ENCODE measurements at regions not wholly inside any gene's neighbourhood (a gene's known extent, or its start where the extent isn't known, plus 50 kb on each side); places are given as distances from the start of the nearest gene placed in this dataset.

- no peak overlapping the region for H3K9ac ChIP-seq (ENCODE audit: low read depth in 1 of 2, low read length in 2 of 2)
- TF ChIP-seq JUND (IDR thresholded peaks at IDR 0.05), result no peak
- TF ChIP-seq, protein P1, sequence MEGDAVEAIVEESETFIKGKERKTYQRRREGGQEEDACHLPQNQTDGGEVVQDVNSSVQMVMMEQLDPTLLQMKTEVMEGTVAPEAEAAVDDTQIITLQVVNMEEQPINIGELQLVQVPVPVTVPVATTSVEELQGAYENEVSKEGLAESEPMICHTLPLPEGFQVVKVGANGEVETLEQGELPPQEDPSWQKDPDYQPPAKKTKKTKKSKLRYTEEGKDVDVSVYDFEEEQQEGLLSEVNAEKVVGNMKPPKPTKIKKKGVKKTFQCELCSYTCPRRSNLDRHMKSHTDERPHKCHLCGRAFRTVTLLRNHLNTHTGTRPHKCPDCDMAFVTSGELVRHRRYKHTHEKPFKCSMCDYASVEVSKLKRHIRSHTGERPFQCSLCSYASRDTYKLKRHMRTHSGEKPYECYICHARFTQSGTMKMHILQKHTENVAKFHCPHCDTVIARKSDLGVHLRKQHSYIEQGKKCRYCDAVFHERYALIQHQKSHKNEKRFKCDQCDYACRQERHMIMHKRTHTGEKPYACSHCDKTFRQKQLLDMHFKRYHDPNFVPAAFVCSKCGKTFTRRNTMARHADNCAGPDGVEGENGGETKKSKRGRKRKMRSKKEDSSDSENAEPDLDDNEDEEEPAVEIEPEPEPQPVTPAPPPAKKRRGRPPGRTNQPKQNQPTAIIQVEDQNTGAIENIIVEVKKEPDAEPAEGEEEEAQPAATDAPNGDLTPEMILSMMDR (IDR thresholded peaks at IDR 0.05; ENCODE audit: low read depth, low read length, missing input control), result no peak
- no peak for TF ChIP-seq FOXA1 (IDR thresholded peaks at IDR 0.05)
- TF ChIP-seq, protein P2, sequence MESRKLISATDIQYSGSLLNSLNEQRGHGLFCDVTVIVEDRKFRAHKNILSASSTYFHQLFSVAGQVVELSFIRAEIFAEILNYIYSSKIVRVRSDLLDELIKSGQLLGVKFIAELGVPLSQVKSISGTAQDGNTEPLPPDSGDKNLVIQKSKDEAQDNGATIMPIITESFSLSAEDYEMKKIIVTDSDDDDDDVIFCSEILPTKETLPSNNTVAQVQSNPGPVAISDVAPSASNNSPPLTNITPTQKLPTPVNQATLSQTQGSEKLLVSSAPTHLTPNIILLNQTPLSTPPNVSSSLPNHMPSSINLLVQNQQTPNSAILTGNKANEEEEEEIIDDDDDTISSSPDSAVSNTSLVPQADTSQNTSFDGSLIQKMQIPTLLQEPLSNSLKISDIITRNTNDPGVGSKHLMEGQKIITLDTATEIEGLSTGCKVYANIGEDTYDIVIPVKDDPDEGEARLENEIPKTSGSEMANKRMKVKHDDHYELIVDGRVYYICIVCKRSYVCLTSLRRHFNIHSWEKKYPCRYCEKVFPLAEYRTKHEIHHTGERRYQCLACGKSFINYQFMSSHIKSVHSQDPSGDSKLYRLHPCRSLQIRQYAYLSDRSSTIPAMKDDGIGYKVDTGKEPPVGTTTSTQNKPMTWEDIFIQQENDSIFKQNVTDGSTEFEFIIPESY (IDR thresholded peaks at IDR 0.05), result no peak
- no peak for TF ChIP-seq RXRA (IDR thresholded peaks at IDR 0.05)
- TF ChIP-seq EGR1 (IDR thresholded peaks at IDR 0.05; ENCODE audit: low read depth in 2 of 2), result no peak
- H3K36me3 ChIP-seq (ENCODE audit: control insufficient read depth in 4 of 4, insufficient read depth in 3 of 4, low read depth in 1 of 4, low read length in 3 of 4), result no peaks in the 10 kb centered on the region
- no peak overlapping the region for H3K27ac ChIP-seq (ENCODE audit: low read depth in 1 of 2, low read length in 2 of 2)
- 76% methylated on average over 2 of the region's 2 CpGs for WGBS
- DNase-seq (ENCODE audit: low spot score), result no peak
- no peaks in the 10 kb centered on the region for H3K9me3 ChIP-seq (ENCODE audit: control insufficient read depth in 4 of 4, low read length in 3 of 4)
- H3K4me1 ChIP-seq (ENCODE audit: control insufficient read depth in 4 of 4, insufficient read depth in 4 of 4, low read length in 3 of 4), result no peaks in the 10 kb centered on the region
- no peak overlapping the region for H3K4me3 ChIP-seq (ENCODE audit: low read depth in 1 of 3, low read length in 3 of 3)
- H3K27me3 ChIP-seq (ENCODE audit: control insufficient read depth in 4 of 4, insufficient read depth in 4 of 4, low read length in 3 of 4), result no peaks in the 10 kb centered on the region
Measured at GRCh38 chr6:112524071-112524470, 176.9 kb downstream of the RFPL4B start.

GRCh38 chr6:112525749-112526148 lies 178.6 kb downstream of the RFPL4B start:
- H3K9me3 ChIP-seq (ENCODE audit: control insufficient read depth in 4 of 4, low read length in 3 of 4), result no peaks in the 10 kb centered on the region
- WGBS, result 76% methylated on average over 1 of the region's 1 CpG
- no peak overlapping the region for H3K4me3 ChIP-seq (ENCODE audit: low read depth in 1 of 3, low read length in 3 of 3)
- no peaks in the 10 kb centered on the region for H3K4me1 ChIP-seq (ENCODE audit: control insufficient read depth in 4 of 4, insufficient read depth in 4 of 4, low read length in 3 of 4)
- no peak for DNase-seq (ENCODE audit: low spot score)
- no peaks in the 10 kb centered on the region for H3K27me3 ChIP-seq (ENCODE audit: control insufficient read depth in 4 of 4, insufficient read depth in 4 of 4, low read length in 3 of 4)
- H3K36me3 ChIP-seq (ENCODE audit: control insufficient read depth in 4 of 4, insufficient read depth in 3 of 4, low read depth in 1 of 4, low read length in 3 of 4), result no peaks in the 10 kb centered on the region
- TF ChIP-seq, protein P3, sequence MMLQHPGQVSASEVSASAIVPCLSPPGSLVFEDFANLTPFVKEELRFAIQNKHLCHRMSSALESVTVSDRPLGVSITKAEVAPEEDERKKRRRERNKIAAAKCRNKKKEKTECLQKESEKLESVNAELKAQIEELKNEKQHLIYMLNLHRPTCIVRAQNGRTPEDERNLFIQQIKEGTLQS (IDR thresholded peaks at IDR 0.05), result no peak
- TF ChIP-seq, protein P4, sequence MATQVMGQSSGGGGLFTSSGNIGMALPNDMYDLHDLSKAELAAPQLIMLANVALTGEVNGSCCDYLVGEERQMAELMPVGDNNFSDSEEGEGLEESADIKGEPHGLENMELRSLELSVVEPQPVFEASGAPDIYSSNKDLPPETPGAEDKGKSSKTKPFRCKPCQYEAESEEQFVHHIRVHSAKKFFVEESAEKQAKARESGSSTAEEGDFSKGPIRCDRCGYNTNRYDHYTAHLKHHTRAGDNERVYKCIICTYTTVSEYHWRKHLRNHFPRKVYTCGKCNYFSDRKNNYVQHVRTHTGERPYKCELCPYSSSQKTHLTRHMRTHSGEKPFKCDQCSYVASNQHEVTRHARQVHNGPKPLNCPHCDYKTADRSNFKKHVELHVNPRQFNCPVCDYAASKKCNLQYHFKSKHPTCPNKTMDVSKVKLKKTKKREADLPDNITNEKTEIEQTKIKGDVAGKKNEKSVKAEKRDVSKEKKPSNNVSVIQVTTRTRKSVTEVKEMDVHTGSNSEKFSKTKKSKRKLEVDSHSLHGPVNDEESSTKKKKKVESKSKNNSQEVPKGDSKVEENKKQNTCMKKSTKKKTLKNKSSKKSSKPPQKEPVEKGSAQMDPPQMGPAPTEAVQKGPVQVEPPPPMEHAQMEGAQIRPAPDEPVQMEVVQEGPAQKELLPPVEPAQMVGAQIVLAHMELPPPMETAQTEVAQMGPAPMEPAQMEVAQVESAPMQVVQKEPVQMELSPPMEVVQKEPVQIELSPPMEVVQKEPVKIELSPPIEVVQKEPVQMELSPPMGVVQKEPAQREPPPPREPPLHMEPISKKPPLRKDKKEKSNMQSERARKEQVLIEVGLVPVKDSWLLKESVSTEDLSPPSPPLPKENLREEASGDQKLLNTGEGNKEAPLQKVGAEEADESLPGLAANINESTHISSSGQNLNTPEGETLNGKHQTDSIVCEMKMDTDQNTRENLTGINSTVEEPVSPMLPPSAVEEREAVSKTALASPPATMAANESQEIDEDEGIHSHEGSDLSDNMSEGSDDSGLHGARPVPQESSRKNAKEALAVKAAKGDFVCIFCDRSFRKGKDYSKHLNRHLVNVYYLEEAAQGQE (IDR thresholded peaks at IDR 0.05), result no peak
- TF ChIP-seq MAX (IDR thresholded peaks at IDR 0.05), result no peak
- TF ChIP-seq GABPA (IDR thresholded peaks at IDR 0.05 in 1 of 2, conservative IDR thresholded peaks at IDR 0.05 in 1 of 2), result no peak
- TF ChIP-seq YY1 (IDR thresholded peaks at IDR 0.05), result no peak
- H3K27ac ChIP-seq (ENCODE audit: low read depth in 1 of 2, low read length in 2 of 2), result no peak overlapping the region
- H3K9ac ChIP-seq (ENCODE audit: low read depth in 1 of 2, low read length in 2 of 2), result no peak overlapping the region
